HG03196 (cell line): ENCODE measurements at regions not wholly inside any gene's neighbourhood (a gene's known extent, or its start where the extent isn't known, plus 50 kb on each side); places are given as distances from the start of the nearest gene placed in this dataset.
"Not testable (repeated sequence)": the region's sequence is repeated elsewhere in the genome, so short reads cannot be mapped to it uniquely, and the experiment has no call there.

Source experiments
- ATAC-seq: cut with Tn5 transposase; IDR thresholded peaks from one replicate; pipeline ENCODE4 v1.9.1; 2021; ENCODE audit not compliant: unreplicated experiment

DNA sequence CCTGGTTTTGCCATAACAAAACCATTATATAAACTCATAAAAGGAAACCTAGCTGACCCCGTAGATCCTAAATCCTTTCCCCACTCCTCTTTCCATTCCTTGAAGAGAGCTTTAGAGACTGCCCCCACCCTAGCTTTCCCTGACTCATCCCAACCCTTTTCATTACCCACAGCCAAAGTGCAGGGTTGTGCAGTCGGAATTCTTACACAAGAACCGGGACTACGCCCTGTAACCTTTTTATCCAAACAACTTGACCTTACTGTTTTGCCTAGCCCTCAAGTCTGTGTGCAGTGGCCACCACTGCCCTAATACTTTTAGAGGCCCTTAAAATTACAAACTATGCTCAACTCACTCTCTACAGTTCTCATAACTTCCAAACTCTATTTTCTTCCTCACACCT lies 116.0 kb upstream of the PTPN13 start:
- ATAC-seq = not testable (repeated sequence)

DNA sequence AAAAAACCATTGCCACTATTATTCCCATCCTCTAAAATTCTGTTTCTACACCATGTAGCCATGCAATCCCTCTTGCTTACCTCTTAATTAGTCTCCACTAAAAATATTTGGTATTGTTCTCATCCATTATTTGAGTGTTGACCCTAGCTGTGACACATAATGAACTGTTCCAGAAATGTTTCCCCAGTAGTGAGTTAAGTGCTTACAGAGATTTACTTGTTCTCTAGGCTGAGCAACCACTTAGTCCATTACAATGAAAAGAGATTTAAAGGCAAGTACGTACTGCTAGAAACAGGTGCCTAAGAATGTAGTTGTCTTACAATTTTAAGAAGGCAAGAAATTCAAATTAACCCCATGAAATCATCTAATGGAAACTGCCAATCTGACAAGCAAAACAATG lies 112.7 kb upstream of the PTPN13 start:
- no peak for ATAC-seq

DNA sequence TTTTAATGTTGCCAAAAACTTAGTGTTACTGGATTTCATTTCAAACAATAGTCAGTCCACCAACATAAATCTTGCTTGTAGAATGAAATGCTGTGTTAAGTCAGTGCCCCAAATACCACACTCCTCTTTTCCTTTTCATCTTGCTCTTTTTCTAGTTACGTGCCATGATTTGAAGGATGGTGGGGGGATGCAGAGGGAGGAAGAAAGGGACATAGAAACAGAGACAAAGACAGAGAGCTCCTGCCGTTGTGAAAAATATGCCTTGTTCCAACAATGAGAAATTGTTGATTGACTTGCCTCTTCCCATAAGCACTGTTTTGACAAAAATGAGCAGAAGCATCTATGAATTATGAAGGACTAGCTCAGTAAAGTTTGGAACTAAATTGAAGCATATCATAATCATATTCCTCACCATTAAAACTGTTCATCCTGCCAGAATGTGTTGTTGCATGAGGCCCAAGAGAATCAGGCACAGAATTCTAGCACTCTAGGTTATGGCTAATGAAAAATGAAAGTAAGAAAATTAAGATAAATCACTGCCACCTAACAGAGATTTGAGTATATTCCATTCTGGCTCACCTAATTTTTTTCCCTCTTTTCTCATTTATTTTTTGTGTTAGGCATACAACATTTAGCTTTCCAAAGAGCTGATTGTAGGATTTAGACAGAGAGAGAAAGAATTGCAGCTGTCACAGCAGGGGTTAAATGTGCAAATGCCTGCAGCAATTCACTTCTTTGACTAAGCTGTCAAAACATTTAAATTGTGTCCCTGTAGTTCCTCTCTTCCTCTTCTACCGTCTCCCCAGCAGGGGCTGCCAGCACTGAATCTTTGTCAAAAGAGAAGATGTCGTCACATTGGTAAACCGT lies 111.6 kb upstream of the PTPN13 start:
- ATAC-seq = no peak

DNA sequence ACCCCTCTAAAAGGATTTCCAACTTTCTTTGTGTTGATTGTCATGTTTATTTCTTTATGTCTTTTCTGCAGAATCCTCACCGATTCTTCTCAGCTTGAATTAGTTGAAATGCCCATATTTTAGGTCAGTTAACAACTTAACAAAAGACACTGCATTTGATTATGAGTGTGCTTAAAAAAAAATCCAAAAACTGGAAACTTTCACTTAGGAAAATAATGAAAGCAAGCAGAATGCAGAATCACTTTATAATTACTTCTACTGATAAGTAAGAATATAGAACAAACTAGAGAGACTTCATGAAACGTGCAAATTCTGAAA lies 111.0 kb upstream of the PTPN13 start:
- ATAC-seq = no peak

DNA sequence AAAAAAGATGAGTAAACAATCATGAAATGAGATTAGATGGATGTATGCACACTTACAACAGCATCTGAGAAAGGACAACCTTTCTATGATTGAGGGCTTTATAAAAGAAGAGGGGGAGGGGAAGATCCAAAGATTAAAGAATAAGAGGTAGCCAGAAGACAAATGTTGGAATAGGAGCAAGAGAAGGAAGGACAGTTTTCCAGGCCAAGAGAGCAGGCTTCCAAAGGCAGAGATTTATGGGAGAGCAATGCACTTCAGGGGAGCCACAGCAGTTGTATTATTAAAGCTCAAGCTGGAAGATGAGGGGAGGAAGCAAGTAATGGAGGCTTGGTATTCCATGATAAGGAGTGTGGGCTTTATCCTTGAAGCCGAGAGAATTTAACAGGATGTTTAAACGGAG lies 110.3 kb upstream of the PTPN13 start:
- ATAC-seq = no peak

DNA sequence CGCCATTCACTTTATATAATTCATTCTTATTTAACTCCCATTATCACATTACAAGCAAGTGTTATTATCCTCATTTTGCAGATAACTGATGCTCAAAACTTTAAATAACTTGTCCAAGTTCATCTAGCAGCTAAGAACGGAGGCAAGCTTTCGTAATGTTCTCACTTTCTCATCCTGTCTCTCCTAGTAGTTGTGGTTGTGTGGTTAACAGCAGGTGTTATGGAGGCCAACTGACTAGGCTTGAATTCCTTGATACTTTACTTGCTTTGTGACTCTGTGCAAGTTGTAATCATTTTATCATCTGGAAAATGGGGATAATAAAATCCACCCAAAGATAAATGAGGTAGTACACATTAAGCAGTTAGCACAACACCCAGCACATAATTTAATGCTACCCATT lies 109.9 kb upstream of the PTPN13 start:
- ATAC-seq = no peak

DNA sequence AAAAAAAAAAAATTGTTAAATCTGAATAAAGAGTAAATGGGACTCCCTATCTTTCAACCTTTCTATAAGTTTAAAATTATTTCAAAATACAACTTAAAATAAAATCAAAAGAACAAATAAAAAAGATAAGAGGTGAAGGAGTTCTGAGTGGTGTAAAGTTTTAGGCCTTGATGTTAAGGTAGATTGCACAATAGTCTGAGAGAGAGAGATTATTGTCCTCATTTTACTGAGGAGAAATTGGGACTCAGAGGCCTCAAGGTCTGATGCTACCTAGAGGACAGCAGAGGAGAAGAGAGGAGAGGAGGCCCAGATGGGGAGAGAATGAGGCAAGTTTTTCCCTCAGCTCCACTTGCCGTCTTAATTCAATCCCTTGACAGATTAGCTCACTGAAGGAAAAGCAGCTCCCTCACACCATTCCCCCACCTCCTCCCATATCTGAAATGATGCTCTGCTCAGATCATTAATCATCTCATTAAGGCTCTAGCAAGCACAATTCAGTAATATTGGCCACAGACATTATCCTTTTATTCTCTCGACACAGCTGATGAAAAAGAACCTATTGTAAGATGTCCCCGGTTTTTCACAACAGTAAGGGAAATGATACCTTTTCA lies 106.3 kb upstream of the PTPN13 start:
- ATAC-seq = no peak

DNA sequence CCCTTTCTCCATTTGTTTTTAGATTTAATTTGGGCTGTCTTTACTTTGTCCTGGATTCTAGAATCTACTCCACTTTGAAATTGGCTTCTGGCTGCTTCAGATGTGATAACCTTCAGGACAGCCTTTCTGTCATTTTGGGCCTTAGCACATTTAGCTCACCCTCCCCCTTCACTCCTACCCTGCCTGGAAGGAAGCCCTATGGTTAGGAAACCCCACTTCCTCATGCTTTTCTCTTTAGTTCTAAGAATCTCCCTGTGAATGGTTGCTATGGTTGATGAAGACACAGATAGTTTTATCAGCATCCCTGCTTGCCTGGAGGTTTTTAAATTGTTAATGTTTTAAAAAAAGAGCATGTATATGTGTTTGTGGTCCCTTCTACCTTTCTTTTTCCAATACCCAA lies 100.7 kb upstream of the PTPN13 start:
- no peak for ATAC-seq

DNA sequence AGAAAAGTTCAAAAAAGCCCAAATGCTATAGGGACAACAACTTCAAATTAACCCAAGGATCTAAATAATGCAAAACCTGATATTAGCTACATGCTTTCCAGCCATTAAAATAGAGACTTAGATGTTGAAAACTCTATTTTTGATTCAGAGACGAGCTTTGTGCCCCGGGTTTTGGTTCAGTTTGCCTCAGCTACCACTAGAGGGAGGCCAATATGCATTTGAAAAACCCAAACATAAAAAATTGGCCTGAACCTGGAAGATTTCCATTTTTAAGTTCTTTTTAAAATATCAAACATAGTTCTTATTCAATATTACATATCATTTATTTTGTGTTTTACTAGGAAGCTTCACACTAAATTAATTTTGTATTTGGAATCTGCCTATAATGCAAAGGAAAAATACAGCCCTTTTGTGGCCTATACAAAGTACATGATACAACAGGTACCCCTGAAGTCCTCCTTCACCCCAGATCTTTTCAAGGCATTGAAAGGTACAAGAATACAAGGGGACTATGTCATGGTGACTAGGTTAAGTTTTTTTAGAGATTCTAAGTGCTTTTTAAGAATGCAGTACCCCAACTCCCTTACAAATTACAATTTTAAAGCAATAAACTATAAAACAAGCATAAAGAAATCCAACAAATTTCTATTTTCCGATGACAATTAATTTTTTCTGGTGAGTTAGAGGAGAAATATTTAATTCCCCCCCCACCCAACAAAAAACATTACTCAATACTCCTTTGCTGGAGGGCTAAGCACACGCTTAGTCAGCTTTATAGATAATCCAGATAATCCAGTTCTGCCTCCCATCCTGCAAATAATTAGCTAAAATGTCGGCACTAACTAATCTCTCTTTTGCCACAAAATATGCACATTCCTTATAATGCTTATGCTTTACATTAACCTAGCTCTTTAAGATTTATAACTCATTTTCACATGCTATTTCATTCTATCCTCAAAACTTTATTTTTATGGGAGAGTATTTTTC lies 97.7 kb upstream of the PTPN13 start:
- ATAC-seq = no peak

DNA sequence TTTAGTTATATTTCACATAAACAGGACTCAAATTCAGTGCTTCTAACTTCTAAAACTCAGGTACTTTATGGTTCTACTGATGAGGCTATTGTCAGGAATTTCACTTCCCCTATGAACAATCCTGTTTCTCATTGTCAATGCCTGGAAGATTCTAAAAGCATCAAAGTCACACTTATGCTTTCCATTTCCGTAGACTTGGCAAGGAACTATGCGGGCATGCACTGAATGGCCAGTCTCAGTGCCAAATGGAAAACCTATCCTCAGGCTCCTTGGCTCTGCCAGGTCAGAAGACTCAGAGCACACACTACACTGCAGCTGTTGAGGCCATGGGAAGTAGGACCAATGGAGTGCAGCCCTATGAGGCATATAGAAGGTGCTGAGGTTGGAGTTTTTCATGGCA lies 97.0 kb upstream of the PTPN13 start:
- ATAC-seq = no peak

DNA sequence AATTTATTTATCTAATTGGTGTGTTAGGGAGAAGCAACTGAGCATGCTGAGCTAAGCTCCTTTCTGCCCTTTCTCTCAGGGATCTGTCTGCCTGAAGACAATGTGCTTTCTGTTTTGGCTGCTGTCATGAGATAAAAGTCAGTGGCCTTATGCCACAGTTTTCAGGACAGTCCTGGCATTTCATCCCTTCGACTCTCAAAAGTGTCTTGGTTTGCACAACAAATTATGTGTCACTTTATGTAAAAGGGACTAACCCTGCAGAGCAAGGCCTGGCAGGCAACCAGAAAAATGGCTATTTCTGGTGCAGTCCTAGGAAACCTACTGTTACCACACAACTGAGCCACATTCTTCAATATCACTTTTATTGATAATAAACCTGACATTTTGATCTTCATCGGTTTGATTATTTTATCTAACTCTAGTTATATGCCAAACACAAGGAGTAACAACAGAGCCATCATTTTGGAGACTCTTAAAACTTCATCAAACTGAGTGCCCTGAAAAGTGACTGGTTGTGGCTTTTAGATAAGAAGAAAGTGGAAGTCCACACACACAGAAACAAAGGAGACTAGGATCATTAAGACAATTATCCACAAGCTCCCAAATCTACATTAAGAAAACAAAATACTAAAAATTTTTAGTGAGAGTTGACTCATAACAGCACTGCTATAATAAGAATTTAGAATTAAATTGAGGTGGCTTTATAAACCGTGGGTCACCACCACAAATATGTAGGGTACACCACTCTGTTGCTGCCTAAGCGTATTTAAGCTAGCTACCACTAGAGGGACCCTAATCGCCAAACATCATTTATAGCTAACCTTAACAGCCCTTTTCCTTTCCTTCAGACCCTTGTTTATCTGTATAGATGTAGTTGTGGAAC lies 95.9 kb upstream of the PTPN13 start:
- ATAC-seq = no peak

DNA sequence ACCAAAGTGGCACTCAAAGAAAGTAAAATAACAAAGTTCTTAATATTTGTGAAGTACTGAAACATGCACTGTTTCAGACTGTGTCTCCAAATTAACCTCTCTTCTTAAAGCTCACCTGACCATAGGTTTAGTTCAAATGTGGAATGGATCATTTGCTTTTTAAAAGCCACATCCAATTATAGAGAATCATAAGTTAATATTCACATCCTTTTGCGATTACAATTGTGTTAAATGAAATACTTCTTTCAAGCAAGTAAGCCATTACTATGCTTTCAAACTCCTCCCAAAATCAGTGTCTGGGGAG lies 95.3 kb upstream of the PTPN13 start:
- no peak for ATAC-seq

DNA sequence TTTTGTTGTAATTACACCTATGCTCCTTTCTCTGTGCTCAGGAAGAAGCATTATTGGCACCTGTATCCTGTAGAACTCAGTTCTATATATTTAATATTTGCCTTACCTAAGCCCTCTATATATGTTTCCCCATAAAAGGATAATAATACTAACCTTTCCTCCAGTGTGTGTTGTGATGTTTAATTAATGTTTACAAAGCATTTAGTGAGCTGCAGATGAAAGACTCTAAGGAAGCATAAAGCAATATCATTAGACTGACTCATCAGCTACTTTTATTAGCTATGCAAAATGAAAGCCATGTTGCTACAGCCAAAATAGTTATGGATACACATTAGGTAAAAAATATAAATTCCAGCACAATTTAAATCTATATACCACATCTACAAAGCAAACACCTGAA lies 93.6 kb upstream of the PTPN13 start:
- no peak for ATAC-seq

DNA sequence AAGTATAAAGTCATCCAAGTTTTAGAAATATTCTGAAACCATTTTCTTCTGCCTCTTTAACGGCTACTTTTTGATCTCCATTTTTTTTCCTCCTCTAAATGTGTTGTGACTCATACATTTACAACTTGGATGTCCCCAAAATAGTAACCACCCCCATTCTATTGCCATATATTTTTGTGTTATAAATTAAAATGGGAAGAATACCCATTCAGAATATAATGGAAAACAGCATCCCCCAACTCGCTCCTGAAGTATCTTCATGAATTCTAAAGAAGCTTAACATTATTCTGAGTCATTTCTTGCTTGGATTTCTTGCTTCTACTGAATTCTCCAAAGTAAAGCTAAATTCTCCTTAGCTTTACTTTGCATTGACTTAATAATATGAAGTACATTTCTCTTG lies 92.0 kb upstream of the PTPN13 start:
- no peak for ATAC-seq

DNA sequence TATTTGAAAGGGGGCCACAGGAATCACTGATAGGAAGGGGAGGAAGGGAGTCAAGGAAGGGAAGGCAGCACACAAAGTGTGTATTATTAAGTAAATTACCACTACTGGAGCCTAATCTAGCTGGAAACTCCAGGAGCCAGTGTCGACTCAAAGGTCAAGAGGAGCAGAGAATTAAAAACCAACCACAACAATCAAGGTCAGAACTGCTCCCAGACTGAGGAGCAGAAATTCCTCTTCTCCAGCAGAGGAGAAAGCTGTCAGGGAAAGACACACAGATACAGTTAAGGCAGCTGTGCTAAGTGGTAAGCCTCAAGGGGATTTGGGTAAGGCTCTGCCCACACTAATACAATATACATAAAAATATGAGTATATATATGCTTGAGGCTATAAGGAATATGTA lies 87.5 kb upstream of the PTPN13 start:
- ATAC-seq = no peak

DNA sequence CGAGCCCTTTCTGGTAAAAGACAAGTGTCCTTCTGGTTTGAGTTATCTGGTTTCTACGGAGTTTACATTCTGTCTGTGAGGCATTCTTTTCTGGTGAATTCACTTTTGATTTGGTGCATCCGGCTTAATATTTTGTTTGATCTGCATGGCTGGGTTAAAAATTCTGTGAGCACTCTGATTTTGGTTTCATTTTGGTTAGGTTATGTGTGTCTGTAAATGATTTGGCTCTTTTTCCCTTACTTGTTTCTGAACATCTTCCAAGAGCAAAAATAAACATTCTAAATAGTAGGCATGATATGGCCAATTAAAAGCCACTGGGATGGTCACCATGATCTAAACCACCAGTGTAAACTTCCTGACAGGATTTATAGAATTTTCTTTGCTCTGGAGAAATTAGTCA lies 85.7 kb upstream of the PTPN13 start:
- no peak for ATAC-seq

DNA sequence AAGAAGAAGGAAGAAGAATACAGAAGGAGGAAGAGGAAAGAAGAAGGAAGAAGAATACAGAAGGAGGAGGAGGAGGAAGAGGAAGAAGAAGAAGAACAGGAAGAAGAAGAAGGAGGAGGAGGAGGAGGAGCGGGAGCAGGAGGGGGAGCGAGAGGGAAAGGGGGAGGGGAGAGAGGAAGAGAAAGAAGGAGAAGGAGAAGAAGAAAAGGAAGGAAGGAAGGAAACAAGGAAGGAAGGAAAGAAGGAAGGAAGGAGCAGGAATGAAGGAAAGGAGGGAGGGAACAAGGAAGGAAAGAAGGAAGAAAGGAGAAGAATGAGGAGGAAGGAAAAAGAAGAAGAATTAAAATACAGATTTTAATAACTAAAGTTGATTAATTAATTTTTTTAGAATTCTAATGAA lies 82.5 kb upstream of the PTPN13 start:
- no peak for ATAC-seq

DNA sequence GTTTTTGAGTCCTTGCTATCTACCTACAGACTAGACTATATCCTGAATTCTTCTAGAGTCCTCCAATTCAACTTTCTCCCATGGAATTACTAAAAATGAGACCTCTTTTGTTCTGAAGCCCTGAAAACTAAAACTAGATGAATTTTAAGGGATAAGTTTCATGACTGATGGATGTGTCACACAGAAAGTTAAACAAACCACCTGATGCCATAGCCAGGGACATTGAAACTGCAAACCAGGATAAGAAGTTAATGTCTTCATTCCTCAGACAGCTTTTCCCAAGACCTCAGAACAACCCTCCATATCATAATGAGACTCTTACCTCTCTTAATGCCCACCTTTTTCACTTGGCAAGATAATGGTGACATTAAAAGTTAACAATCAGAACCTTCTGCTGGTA lies 81.5 kb upstream of the PTPN13 start:
- no peak for ATAC-seq

DNA sequence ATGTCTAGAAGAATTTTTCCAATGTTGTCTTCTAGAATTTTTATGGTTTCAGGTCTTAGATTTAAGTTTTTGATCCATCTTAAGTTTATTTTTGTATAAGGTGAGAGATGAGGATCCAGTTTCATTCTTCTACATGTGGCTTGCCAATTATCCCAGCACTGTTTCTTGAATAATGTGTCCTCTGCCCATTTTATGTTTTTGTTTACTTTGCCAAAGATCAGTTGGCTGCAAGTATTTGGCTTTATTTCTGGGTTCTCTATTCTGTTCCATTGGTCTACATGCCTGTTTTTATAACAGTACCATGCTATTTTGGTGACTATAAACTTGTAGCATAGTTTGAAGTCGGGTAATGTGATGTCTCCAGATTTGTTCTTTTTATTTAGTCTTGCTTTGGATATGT lies 78.2 kb upstream of the PTPN13 start:
- not testable (repeated sequence) for ATAC-seq

DNA sequence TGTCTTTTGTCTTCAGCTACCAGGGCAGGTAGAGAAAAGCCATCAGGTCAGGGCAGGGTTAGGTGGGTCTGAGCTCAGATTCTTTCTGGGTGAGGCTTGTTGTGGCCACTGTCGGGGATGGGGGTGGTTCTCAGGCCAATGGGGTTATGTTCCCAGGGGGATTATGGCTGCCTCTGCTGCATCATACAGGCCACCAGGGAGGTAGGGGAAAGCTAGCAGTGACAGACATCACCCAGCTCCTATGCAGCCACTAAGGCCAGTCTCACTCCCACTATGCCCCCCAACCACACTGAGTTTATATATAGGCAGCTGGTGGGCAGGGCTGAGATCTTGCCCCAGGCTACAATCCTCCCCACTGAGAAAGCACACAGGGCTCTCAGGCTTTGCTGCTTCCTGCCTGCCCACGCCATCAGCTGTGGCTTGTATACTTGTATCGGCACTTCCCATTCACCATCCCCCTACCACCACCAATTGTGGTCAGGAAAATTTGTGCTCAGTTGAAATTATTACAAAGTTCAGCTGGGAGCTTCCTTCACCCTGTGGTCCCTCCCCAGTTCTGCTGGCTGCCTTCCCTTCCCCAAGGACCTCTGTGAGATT lies 72.6 kb upstream of the PTPN13 start:
- no peak for ATAC-seq

DNA sequence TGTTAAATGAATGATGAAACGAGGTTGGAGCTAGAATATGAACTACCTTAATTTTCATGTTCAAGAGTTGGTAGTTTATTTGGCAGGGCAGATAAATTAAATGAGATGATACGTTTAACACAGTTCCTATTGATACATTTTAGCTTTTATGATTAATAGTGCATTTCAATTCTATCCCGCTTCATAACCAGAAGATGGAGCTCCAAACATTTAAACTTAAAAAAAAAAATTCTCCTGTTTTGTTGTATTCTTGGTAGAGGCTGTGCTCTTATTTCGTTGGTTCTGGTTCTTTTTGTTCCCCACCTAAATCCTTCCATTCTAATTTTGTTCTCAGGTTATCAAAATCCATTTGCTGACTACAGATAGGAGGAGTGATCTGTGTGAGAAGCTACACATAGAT lies 71.8 kb upstream of the PTPN13 start:
- no peak for ATAC-seq
